ENCODE measurements at regions not wholly inside any gene's neighbourhood (a gene's known extent, or its start where the extent isn't known, plus 50 kb on each side); places are given as distances from the start of the nearest gene placed in this dataset.

GRCh38 chr2:88296247-88296646, 126.1 kb downstream of the THNSL2 start:
- no peak for TF ChIP-seq CTCF (conservative IDR thresholded peaks at IDR 0.05 in 1 of 2, IDR thresholded peaks at IDR 0.05 in 1 of 2; ENCODE audit: low read depth in 1 of 2, low read length in 2 of 2)
- no peak for TF ChIP-seq EZH2 (IDR thresholded peaks at IDR 0.05; ENCODE audit: low read length, missing control alignments)
- Histone ChIP-seq H2AFZ (ENCODE audit: low read length) (no peak overlapping the region), H3K4me1 (ENCODE audit: control insufficient read depth, extremely low read depth, insufficient read depth, low read length) (no peaks in the 10 kb centered on the region), H3K27me3 (ENCODE audit: control insufficient read depth, insufficient read depth, low read length) (no peaks in the 10 kb centered on the region), H3K9ac (ENCODE audit: insufficient read depth, low read length) (no peak overlapping the region), H3K4me2 (ENCODE audit: extremely low read depth, insufficient read depth, low read length) (no peak overlapping the region), H3K79me2 (ENCODE audit: control insufficient read depth, insufficient read depth, low read length) (no peaks in the 10 kb centered on the region), H3K4me3 (replicated peaks in 1 of 4; ENCODE audit: control extremely low read depth in 1 of 4, insufficient read depth in 1 of 4, low read depth in 3 of 4, low read length in 4 of 4) (no peak overlapping the region), H3K36me3 (ENCODE audit: control insufficient read depth, insufficient read depth, low read length) (no peaks in the 10 kb centered on the region), H3K9me3 (ENCODE audit: control insufficient read depth, insufficient read depth, low read depth, low read length) (no peaks in the 10 kb centered on the region), H4K20me1 (ENCODE audit: control insufficient read depth, extremely low read depth, insufficient read depth, low read length) (no peaks in the 10 kb centered on the region), H3K27ac (ENCODE audit: insufficient read depth, low read length) (no peak overlapping the region)
- DNase-seq (ENCODE audit: low read depth in 2 of 2) = no peak

DNA sequence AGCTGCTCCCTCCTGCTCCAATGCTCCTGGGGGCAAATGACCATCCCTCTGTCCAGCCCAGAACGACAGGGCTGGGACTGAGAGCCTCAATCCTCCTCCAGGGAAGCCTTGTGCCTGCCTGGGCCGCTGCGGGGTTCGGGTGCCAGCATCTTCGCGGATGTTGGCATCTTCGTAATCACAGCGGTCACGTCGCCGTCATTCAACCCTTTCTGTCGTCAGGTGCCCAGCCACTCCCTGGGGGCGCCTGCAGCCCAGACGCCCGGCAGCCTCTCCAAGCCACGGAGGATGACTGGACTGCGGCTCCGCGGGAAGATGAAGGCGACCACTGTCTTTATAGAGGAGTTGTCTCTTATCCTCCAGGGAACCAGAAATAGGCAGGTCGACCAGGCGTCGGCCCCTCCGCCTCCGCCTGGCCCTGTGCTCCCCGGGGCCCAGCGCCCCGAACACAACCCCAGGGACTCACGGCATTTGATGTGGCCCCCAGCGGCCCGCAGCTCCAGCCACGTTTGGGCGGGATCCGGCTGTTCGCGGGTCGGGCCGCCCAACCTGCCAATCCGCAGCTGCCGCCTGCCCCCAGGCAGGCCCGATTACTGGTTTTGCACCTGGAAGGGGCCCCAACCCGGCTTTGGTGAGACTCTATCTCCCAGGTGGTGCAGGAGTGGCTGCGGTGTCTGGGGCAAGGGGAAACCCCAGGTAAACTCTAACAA, 113.9 kb downstream of the THNSL2 start:
- H2AFZ ChIP-seq (ENCODE audit: low read length) = no peak overlapping the region
- H3K36me3 ChIP-seq (ENCODE audit: control insufficient read depth, insufficient read depth, low read length) = no peaks in the 10 kb centered on the region
- no peaks in the 10 kb centered on the region for H4K20me1 ChIP-seq (ENCODE audit: control insufficient read depth, extremely low read depth, insufficient read depth, low read length)
- no peak overlapping the region for H3K4me2 ChIP-seq (ENCODE audit: extremely low read depth, insufficient read depth, low read length)
- no peaks in the 10 kb centered on the region for H3K27me3 ChIP-seq (ENCODE audit: control insufficient read depth, insufficient read depth, low read length)
- H3K79me2 ChIP-seq (ENCODE audit: control insufficient read depth, insufficient read depth, low read length) = no peaks in the 10 kb centered on the region
- H3K27ac ChIP-seq (ENCODE audit: insufficient read depth, low read length) = no peak overlapping the region
- no peak overlapping the region for H3K4me3 ChIP-seq (replicated peaks in 1 of 4; ENCODE audit: control extremely low read depth in 1 of 4, insufficient read depth in 1 of 4, low read depth in 3 of 4, low read length in 4 of 4)
- TF ChIP-seq CTCF (conservative IDR thresholded peaks at IDR 0.05 in 1 of 2, IDR thresholded peaks at IDR 0.05 in 1 of 2; ENCODE audit: low read depth in 1 of 2, low read length in 2 of 2) (no peak), EZH2 (IDR thresholded peaks at IDR 0.05; ENCODE audit: low read length, missing control alignments) (no peak)
- H3K9me3 ChIP-seq (ENCODE audit: control insufficient read depth, insufficient read depth, low read depth, low read length) = no peaks in the 10 kb centered on the region
- no peak for DNase-seq (ENCODE audit: low read depth in 2 of 2)
- no peaks in the 10 kb centered on the region for H3K4me1 ChIP-seq (ENCODE audit: control insufficient read depth, extremely low read depth, insufficient read depth, low read length)
- H3K9ac ChIP-seq (ENCODE audit: insufficient read depth, low read length) = no peak overlapping the region

DNA sequence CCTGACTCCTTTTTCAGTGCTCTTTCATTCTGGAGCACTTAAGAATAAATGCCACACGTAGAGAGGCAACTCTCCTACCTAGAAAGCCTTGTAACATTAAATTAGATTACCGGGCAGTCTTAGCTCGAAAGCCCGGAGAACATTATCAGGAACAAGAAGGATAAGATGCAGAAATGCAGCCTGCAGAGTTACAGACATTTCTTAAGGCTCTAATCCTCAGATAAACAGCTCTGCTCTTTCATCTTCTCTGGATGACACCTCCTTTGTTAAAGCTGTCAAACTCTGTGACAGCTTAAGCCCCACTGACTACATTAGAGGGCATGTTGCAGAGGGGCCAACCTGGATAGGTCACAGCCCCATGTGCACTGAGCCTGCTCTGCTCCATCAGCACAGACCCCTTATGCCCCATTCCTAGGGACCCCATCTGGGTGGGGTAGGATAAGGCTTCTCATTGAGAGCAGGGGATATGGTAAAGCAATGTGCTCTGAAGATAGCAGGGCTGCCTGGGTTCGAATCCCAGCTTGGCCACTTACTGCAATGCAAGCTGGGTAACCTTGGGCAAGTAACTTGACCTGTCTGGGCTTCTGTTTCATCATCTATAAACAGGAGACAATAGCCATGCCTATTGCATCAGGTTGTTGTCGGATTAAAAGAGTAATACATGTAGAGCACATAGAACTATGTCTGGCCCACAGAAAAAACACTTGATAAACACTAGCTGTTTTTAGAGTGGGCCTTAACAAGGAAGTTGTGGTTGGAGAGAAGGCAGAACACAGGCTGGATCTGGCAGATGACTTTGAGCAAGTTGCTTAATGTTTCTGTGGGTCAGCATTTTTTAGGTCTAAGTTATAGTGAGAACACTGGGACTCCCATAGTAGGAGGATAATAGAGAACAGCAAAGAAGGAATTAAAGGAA, 111.4 kb downstream of the THNSL2 start:
- Histone ChIP-seq H4K20me1 (ENCODE audit: control insufficient read depth, extremely low read depth, insufficient read depth, low read length) (no peaks in the 10 kb centered on the region), H3K4me3 (replicated peaks in 1 of 4; ENCODE audit: control extremely low read depth in 1 of 4, insufficient read depth in 1 of 4, low read depth in 3 of 4, low read length in 4 of 4) (no peak overlapping the region), H2AFZ (ENCODE audit: low read length) (no peak overlapping the region), H3K9ac (ENCODE audit: insufficient read depth, low read length) (no peak overlapping the region), H3K9me3 (ENCODE audit: control insufficient read depth, insufficient read depth, low read depth, low read length) (no peaks in the 10 kb centered on the region), H3K4me2 (ENCODE audit: extremely low read depth, insufficient read depth, low read length) (no peak overlapping the region), H3K79me2 (ENCODE audit: control insufficient read depth, insufficient read depth, low read length) (no peaks in the 10 kb centered on the region), H3K36me3 (ENCODE audit: control insufficient read depth, insufficient read depth, low read length) (no peaks in the 10 kb centered on the region), H3K27ac (ENCODE audit: insufficient read depth, low read length) (no peak overlapping the region), H3K4me1 (ENCODE audit: control insufficient read depth, extremely low read depth, insufficient read depth, low read length) (no peaks in the 10 kb centered on the region), H3K27me3 (ENCODE audit: control insufficient read depth, insufficient read depth, low read length) (no peaks in the 10 kb centered on the region)
- DNase-seq (ENCODE audit: low read depth in 2 of 2) = no peak
- TF ChIP-seq CTCF (conservative IDR thresholded peaks at IDR 0.05 in 1 of 2, IDR thresholded peaks at IDR 0.05 in 1 of 2; ENCODE audit: low read depth in 1 of 2, low read length in 2 of 2) (no peak), EZH2 (IDR thresholded peaks at IDR 0.05; ENCODE audit: low read length, missing control alignments) (no peak)
